NCI-H1930 (cell line): ENCODE measurements at regions not wholly inside any gene's neighbourhood (a gene's known extent, or its start where the extent isn't known, plus 50 kb on each side); places are given as distances from the start of the nearest gene placed in this dataset.
"Not testable (repeated sequence)": the region's sequence is repeated elsewhere in the genome, so short reads cannot be mapped to it uniquely, and the experiment has no call there.

Experiments
- DNase-seq, 2 experiments: peaks; one replicate each; lab custom pipeline; 2025; lab: John Stamatoyannopoulos, UW

- no peak for DNase-seq
These were observed 409.2 kb upstream of the SPHKAP start for GRCh38 chr2:228590681-228591080.

GRCh38 chr2:228589115-228589514 is 407.6 kb upstream of the SPHKAP start:
- no peak for DNase-seq

GRCh38 chr2:228581731-228582130 is 400.2 kb upstream of the SPHKAP start:
- no peak for DNase-seq

GRCh38 chr2:228575897-228576296 is 394.4 kb upstream of the SPHKAP start:
- DNase-seq = no peak

GRCh38 chr2:228568275-228568674 is 386.8 kb upstream of the SPHKAP start:
- DNase-seq = not testable (repeated sequence)

GRCh38 chr2:228561816-228562215 is 380.3 kb upstream of the SPHKAP start:
- no peak for DNase-seq

GRCh38 chr2:228559774-228560415 is 378.4 kb upstream of the SPHKAP start:
- no peak for DNase-seq

GRCh38 chr2:228556717-228557116 is 375.2 kb upstream of the SPHKAP start:
- no peak for DNase-seq

- no peak for DNase-seq
These were observed 368.0 kb upstream of the SPHKAP start for GRCh38 chr2:228549441-228550007.

- DNase-seq = no peak
These were observed 366.7 kb upstream of the SPHKAP start for GRCh38 chr2:228548230-228548629.

- DNase-seq = no peak
These were observed 364.3 kb upstream of the SPHKAP start for GRCh38 chr2:228545748-228546145.

GRCh38 chr2:228545041-228545747 is 363.7 kb upstream of the SPHKAP start:
- no peak for DNase-seq

GRCh38 chr2:228543117-228543516 is 361.6 kb upstream of the SPHKAP start:
- no peak for DNase-seq

GRCh38 chr2:228542277-228542676 is 360.8 kb upstream of the SPHKAP start:
- DNase-seq = no peak

GRCh38 chr2:228541789-228542188 is 360.3 kb upstream of the SPHKAP start:
- DNase-seq = no peak

- no peak for DNase-seq
These were observed 359.5 kb upstream of the SPHKAP start for GRCh38 chr2:228540976-228541375.

- DNase-seq = no peak
These were observed 353.9 kb upstream of the SPHKAP start for GRCh38 chr2:228535396-228535795.

GRCh38 chr2:228533156-228533555 is 351.7 kb upstream of the SPHKAP start:
- no peak for DNase-seq

- DNase-seq = no peak
These were observed 350.7 kb upstream of the SPHKAP start for GRCh38 chr2:228532233-228532632.

GRCh38 chr2:228527197-228527881 is 345.9 kb upstream of the SPHKAP start:
- no peak for DNase-seq

- no peak for DNase-seq
These were observed 345.2 kb upstream of the SPHKAP start for GRCh38 chr2:228526687-228527086.

GRCh38 chr2:228522977-228523376 is 341.5 kb upstream of the SPHKAP start:
- no peak for DNase-seq

GRCh38 chr2:228522276-228522675 is 340.8 kb upstream of the SPHKAP start:
- no peak for DNase-seq
